DMS79 (cell line): ENCODE measurements at regions not wholly inside any gene's neighbourhood (a gene's known extent, or its start where the extent isn't known, plus 50 kb on each side); places are given as distances from the start of the nearest gene placed in this dataset.
"Not testable (repeated sequence)": the region's sequence is repeated elsewhere in the genome, so short reads cannot be mapped to it uniquely, and the experiment has no call there.

ENCODE experiments used
- DNase-seq: peaks from one replicate; lab custom pipeline; 2025; lab: John Stamatoyannopoulos, UW

GRCh38 chr17:30586818-30587595, 109.8 kb downstream of the GOSR1 start:
- DNase-seq, result no peak

GRCh38 chr17:30584810-30585209, 107.6 kb downstream of the GOSR1 start:
- no peak for DNase-seq

DNA sequence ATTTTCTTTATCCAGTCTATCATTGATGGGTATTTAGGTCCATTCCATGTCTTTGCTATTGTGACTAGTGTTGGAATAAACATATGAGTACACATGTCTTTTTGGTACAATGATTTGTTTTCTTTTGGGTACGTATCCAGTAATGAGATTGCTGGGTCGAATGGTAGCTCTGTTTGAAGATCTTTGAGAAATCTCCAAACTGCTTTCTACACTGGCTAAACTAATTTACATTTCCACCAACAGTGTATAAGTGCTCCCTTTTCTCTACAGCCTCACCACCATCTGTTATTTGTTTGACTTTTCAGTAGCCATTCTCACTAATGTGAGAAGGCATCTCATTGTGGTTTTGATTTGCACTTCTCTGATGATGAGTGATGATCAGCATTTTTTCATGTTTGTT, 103.7 kb downstream of the GOSR1 start:
- no peak for DNase-seq

- no peak for DNase-seq
These were observed 102.6 kb downstream of the GOSR1 start for GRCh38 chr17:30579610-30580315.

DNA sequence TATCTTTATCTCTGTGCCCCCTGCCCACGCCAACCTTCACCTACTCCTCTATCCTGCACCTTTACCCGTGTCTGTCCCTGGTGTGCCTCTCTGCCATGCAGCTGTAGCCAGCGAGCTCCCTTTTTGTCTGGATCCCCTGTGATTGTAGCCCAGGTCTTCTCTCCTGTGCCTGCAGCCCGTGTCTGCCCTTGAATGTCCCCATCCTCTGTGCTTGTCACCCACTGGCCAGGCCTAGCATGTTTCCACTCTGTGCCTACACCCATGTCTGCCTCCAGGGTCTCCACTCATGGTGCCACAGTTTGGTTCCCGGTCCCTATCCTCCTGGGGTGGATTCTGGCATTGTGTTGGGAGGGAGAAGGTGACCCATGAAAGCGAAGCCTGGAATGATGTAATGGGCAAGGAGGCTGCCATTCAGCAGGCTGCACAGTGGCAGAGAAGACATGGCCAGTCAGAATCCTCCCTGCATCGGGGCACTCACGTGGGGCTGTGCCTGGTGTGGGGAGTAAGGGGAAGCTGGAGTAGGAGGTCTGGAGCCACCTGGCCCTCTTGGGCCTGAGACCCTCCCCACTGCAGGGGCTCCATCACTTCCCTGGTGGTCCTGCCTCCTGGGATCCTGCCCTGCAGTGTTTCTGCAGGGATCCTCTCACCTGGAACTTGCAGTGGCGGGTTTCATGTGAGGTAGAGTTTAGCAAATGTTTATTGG, 101.0 kb downstream of the GOSR1 start:
- not testable (repeated sequence) for DNase-seq
